ENCODE measurements at regions not wholly inside any gene's neighbourhood (a gene's known extent, or its start where the extent isn't known, plus 50 kb on each side); places are given as distances from the start of the nearest gene placed in this dataset.

DNA sequence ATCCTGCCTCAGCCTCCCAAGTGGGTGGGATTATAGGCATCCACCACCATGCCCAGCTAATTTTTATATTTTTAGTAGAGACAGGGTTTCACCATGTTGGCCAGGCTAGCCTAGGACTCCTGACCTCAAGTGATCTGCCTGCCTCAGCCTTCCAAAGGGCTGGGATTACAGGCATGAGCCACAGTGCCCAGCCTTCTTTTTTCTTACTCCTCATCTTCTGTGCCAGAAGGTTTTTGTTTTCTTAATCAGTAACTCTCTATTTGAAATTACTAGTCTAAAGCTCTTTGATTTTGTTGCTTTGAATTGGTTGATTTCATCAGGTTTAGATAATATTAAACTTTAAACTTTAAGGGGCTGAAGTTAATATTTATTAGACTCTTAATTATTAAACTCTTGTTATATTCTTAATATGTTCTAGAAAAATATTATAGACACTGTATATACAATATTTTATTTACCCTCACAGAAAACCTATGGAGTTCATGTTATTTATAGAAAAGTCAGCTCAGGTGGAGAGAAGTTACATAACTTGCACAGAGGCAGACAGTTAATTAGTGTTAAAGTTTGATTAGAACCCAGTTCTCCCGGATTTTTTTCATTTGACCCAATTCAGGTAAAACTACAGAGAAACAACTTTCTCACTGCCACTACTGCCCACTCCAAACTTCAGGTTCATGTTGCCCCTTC lies 177.4 kb upstream of the SGK1 start:
- Histone ChIP-seq H3K9me3 (ENCODE audit: control insufficient read depth, low read length) (no peaks in the 10 kb centered on the region), H3K4me3 (ENCODE audit: insufficient read depth, low read depth, low read length) (no peak overlapping the region), H3K36me3 (ENCODE audit: control insufficient read depth, insufficient read depth, low read length) (no peaks in the 10 kb centered on the region), H3K27ac (ENCODE audit: insufficient read depth, low read depth, low read length, poor library complexity, severe bottlenecking) (no peak overlapping the region), H3K27me3 (ENCODE audit: control insufficient read depth, insufficient read depth, low read length, poor library complexity, severe bottlenecking) (no peaks in the 10 kb centered on the region), H3K4me1 (ENCODE audit: control insufficient read depth, insufficient read depth, low read length) (no peaks in the 10 kb centered on the region)
- WGBS, 2 experiments, result 77 to 100% methylated on average over 1 of the region's 1 CpG

- Histone ChIP-seq H3K9me3 (ENCODE audit: control insufficient read depth, low read length) (no peaks in the 10 kb centered on the region), H3K4me1 (ENCODE audit: control insufficient read depth, insufficient read depth, low read length) (no peaks in the 10 kb centered on the region), H3K27ac (ENCODE audit: insufficient read depth, low read depth, low read length, poor library complexity, severe bottlenecking) (no peak overlapping the region), H3K36me3 (ENCODE audit: control insufficient read depth, insufficient read depth, low read length) (no peaks in the 10 kb centered on the region), H3K4me3 (ENCODE audit: insufficient read depth, low read depth, low read length) (no peak overlapping the region), H3K27me3 (ENCODE audit: control insufficient read depth, insufficient read depth, low read length, poor library complexity, severe bottlenecking) (no peaks in the 10 kb centered on the region)
- WGBS, 2 experiments, result 87 to 88% methylated on average over 3 of the region's 3 CpGs
Measured at GRCh38 chr6:134493789-134494188, 175.9 kb upstream of the SGK1 start.

DNA sequence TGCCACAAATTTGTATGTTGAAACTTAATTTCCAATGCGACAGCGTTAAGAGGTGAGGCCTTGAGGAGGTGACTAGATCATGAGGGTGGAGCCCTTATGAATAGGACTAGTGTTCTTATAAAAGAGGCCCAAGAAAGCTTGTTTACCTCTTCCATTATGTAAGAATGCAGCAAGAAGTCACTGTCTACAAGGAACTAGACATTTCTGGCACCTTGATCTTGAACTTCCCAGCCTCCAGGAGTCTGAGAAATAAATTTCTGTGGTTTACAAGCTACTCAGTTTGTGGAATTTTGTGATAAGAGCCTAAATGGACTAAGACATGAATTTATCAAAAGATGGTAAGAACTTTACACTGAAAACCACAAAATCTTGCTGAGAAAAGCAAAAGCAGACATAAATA lies 173.6 kb upstream of the SGK1 start:
- H3K36me3 ChIP-seq (ENCODE audit: control insufficient read depth, insufficient read depth, low read length), result no peaks in the 10 kb centered on the region
- no peak overlapping the region for H3K4me3 ChIP-seq (ENCODE audit: insufficient read depth, low read depth, low read length)
- H3K27me3 ChIP-seq (ENCODE audit: control insufficient read depth, insufficient read depth, low read length, poor library complexity, severe bottlenecking), result no peaks in the 10 kb centered on the region
- H3K9me3 ChIP-seq (ENCODE audit: control insufficient read depth, low read length), result no peaks in the 10 kb centered on the region
- 94 to 96% methylated on average over 2 of the region's 2 CpGs for WGBS, 2 experiments
- no peaks in the 10 kb centered on the region for H3K4me1 ChIP-seq (ENCODE audit: control insufficient read depth, insufficient read depth, low read length)
- no peak overlapping the region for H3K27ac ChIP-seq (ENCODE audit: insufficient read depth, low read depth, low read length, poor library complexity, severe bottlenecking)

- no peaks in the 10 kb centered on the region for H3K27me3 ChIP-seq (ENCODE audit: control insufficient read depth, insufficient read depth, low read length, poor library complexity, severe bottlenecking)
- WGBS, 2 experiments, result 89 to 90% methylated on average over 12 of the region's 12 CpGs
- H3K9me3 ChIP-seq (ENCODE audit: control insufficient read depth, low read length), result no peaks in the 10 kb centered on the region
- no peak overlapping the region for H3K27ac ChIP-seq (ENCODE audit: insufficient read depth, low read depth, low read length, poor library complexity, severe bottlenecking)
- no peaks in the 10 kb centered on the region for H3K36me3 ChIP-seq (ENCODE audit: control insufficient read depth, insufficient read depth, low read length)
- no peaks in the 10 kb centered on the region for H3K4me1 ChIP-seq (ENCODE audit: control insufficient read depth, insufficient read depth, low read length)
- no peak overlapping the region for H3K4me3 ChIP-seq (ENCODE audit: insufficient read depth, low read depth, low read length)
Measured at GRCh38 chr6:134482593-134483270, 164.8 kb upstream of the SGK1 start.

DNA sequence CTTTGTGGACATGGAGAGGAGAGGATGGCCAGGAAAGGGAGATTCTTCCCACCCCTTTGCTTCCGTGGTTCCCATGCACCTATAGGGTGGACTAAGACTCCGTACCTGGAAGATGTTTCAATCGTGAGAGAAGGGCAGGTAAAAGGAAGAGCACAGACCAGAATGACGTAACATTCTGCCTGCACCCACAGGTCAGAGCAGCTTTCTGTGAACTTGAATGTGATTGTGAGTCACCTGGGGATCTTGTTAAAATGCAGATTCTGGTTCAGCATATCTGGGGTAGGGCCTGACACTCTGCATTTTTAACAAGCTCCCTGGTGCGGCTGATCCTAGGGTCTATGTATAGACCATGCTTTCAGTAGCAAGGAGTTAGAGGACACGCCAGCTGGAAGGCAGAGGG lies 164.1 kb upstream of the SGK1 start:
- H3K4me3 ChIP-seq (ENCODE audit: insufficient read depth, low read depth, low read length), result no peak overlapping the region
- no peaks in the 10 kb centered on the region for H3K36me3 ChIP-seq (ENCODE audit: control insufficient read depth, insufficient read depth, low read length)
- no peaks in the 10 kb centered on the region for H3K9me3 ChIP-seq (ENCODE audit: control insufficient read depth, low read length)
- no peaks in the 10 kb centered on the region for H3K4me1 ChIP-seq (ENCODE audit: control insufficient read depth, insufficient read depth, low read length)
- WGBS, 2 experiments, result 89 to 92% methylated on average over 6 of the region's 6 CpGs
- H3K27ac ChIP-seq (ENCODE audit: insufficient read depth, low read depth, low read length, poor library complexity, severe bottlenecking), result no peak overlapping the region
- no peaks in the 10 kb centered on the region for H3K27me3 ChIP-seq (ENCODE audit: control insufficient read depth, insufficient read depth, low read length, poor library complexity, severe bottlenecking)

DNA sequence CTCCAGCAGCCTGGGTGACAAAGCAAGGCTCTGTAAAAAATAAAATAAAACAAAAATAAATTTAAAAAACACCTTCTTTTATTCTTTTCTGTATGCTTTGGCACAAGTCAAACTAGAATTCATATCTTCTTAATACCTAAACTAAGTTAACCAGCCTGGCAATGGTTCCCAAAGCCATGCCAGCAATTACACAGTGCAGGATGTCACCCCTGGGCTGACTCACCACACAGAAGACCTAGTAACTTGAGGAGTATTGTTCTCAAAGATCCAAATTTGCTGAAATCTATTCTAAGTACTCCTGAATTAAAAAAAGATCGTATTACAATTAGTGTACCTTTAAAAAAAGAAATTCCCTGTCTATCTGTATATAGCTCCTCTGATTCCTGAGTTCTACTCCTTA lies 162.7 kb upstream of the SGK1 start:
- H3K9me3 ChIP-seq (ENCODE audit: control insufficient read depth, low read length), result no peaks in the 10 kb centered on the region
- H3K36me3 ChIP-seq (ENCODE audit: control insufficient read depth, insufficient read depth, low read length), result no peaks in the 10 kb centered on the region
- no peak overlapping the region for H3K27ac ChIP-seq (ENCODE audit: insufficient read depth, low read depth, low read length, poor library complexity, severe bottlenecking)
- H3K4me3 ChIP-seq (ENCODE audit: insufficient read depth, low read depth, low read length), result no peak overlapping the region
- H3K27me3 ChIP-seq (ENCODE audit: control insufficient read depth, insufficient read depth, low read length, poor library complexity, severe bottlenecking), result no peaks in the 10 kb centered on the region
- no peaks in the 10 kb centered on the region for H3K4me1 ChIP-seq (ENCODE audit: control insufficient read depth, insufficient read depth, low read length)
- WGBS, 2 experiments, result 100% methylated on average over 1 of the region's 1 CpG; no CpG with 5 or more reads in 1 of the 2 experiments

DNA sequence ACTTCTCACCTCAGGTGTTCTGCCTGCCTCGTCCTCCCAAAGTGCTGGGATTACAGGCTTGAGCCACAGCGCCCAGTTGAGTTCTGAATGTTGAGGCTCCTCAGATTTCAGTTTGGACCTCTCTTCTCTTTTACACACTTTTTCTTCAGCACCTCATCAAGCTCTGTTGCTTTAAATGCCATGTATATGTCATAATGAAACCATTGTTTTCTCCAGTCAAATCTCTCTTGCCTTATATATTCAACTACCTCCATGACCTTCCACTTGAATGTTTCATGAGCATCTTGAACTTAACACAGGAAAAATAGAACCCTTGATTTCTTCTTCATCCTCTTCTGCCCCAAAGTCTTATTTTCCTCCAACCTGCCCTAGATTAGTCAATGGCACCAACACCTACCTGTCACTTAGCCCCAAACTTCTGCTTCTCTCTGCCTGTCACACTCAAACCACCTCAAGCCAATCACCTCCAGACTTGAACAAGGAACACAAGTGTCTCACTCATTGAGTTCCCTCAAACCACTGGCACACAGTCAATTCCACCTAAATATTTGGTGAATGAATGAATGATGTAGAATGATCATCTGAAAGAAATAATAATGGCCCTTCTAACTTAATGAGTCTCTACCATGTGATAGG lies 161.0 kb upstream of the SGK1 start:
- H3K4me1 ChIP-seq (ENCODE audit: control insufficient read depth, insufficient read depth, low read length), result no peaks in the 10 kb centered on the region
- H3K27ac ChIP-seq (ENCODE audit: insufficient read depth, low read depth, low read length, poor library complexity, severe bottlenecking), result no peak overlapping the region
- H3K36me3 ChIP-seq (ENCODE audit: control insufficient read depth, insufficient read depth, low read length), result no peaks in the 10 kb centered on the region
- H3K9me3 ChIP-seq (ENCODE audit: control insufficient read depth, low read length), result no peaks in the 10 kb centered on the region
- H3K27me3 ChIP-seq (ENCODE audit: control insufficient read depth, insufficient read depth, low read length, poor library complexity, severe bottlenecking), result no peaks in the 10 kb centered on the region
- 93 to 95% methylated on average over 2 of the region's 2 CpGs for WGBS, 2 experiments
- no peak overlapping the region for H3K4me3 ChIP-seq (ENCODE audit: insufficient read depth, low read depth, low read length)

DNA sequence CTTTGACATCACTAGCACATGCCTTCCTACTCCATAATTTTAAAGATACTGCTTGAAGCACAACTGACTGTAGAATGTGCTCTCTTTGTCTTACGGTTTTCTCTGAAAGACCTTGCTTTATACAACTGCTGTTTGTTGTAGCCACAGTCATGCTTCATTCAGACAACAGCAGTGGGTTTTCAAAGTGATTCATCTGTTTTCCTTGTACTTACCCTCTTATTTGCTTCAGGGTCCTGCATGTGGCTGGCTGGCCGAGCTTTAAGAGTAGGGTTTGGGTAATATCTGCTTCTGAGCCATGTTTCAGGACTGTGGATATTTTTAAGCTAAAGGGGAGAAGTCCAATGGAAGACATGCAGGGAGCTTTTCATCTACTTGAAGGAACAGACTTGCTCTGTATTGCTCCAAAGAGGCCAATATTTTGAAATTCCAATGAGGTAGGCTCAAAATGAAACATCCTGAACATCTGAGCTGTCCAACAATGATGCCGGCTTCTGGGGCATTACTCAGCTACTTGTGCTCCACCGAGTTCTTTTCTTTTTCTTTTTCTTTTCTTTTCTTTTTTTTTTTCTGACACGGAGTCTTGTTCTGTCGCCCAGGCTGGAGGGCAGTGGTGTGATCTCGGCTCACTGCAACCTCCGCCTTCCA lies 160.2 kb upstream of the SGK1 start:
- 82 to 91% methylated on average over 8 of the region's 8 CpGs for WGBS, 2 experiments
- H3K36me3 ChIP-seq (ENCODE audit: control insufficient read depth, insufficient read depth, low read length), result no peaks in the 10 kb centered on the region
- no peaks in the 10 kb centered on the region for H3K4me1 ChIP-seq (ENCODE audit: control insufficient read depth, insufficient read depth, low read length)
- no peaks in the 10 kb centered on the region for H3K27me3 ChIP-seq (ENCODE audit: control insufficient read depth, insufficient read depth, low read length, poor library complexity, severe bottlenecking)
- no peak overlapping the region for H3K4me3 ChIP-seq (ENCODE audit: insufficient read depth, low read depth, low read length)
- H3K27ac ChIP-seq (ENCODE audit: insufficient read depth, low read depth, low read length, poor library complexity, severe bottlenecking), result no peak overlapping the region
- no peaks in the 10 kb centered on the region for H3K9me3 ChIP-seq (ENCODE audit: control insufficient read depth, low read length)

- Histone ChIP-seq H3K27ac (ENCODE audit: insufficient read depth, low read depth, low read length, poor library complexity, severe bottlenecking) (no peak overlapping the region), H3K4me1 (ENCODE audit: control insufficient read depth, insufficient read depth, low read length) (no peaks in the 10 kb centered on the region), H3K9me3 (ENCODE audit: control insufficient read depth, low read length) (no peaks in the 10 kb centered on the region), H3K36me3 (ENCODE audit: control insufficient read depth, insufficient read depth, low read length) (no peaks in the 10 kb centered on the region), H3K4me3 (ENCODE audit: insufficient read depth, low read depth, low read length) (no peak overlapping the region), H3K27me3 (ENCODE audit: control insufficient read depth, insufficient read depth, low read length, poor library complexity, severe bottlenecking) (no peaks in the 10 kb centered on the region)
- 92 to 95% methylated on average over 9 of the region's 9 CpGs for WGBS, 2 experiments
Measured at GRCh38 chr6:134474955-134475354, 157.0 kb upstream of the SGK1 start.

DNA sequence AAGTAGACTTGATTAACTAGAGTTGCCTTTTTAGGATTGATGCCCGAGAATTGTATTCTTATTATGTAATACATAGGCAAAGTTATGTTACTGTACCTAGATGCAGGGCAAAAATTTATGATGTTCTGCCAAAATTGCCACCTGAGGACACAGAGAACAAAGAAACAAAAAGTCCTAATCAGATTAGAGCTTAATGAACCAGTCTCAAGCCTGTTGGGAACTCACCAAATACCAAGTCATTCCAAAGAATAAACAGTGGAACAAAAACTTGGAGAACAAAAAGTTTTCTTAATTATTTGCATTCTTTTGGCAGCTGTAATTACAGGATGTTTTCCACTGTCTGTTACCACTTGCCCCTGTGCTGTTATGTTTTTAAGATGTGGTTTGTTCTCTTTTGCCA lies 154.7 kb upstream of the SGK1 start:
- Histone ChIP-seq H3K4me1 (ENCODE audit: control insufficient read depth, insufficient read depth, low read length) (no peaks in the 10 kb centered on the region), H3K27me3 (ENCODE audit: control insufficient read depth, insufficient read depth, low read length, poor library complexity, severe bottlenecking) (no peaks in the 10 kb centered on the region), H3K4me3 (ENCODE audit: insufficient read depth, low read depth, low read length) (no peak overlapping the region), H3K36me3 (ENCODE audit: control insufficient read depth, insufficient read depth, low read length) (no peaks in the 10 kb centered on the region), H3K9me3 (ENCODE audit: control insufficient read depth, low read length) (no peaks in the 10 kb centered on the region), H3K27ac (ENCODE audit: insufficient read depth, low read depth, low read length, poor library complexity, severe bottlenecking) (no peak overlapping the region)
- 82 to 100% methylated on average over 1 of the region's 1 CpG for WGBS, 2 experiments

Measured in ectodermal cell (in vitro differentiated cells).